ENCODE measurements at regions not wholly inside any gene's neighbourhood (a gene's known extent, or its start where the extent isn't known, plus 50 kb on each side); places are given as distances from the start of the nearest gene placed in this dataset.
"Not testable (repeated sequence)": the region's sequence is repeated elsewhere in the genome, so short reads cannot be mapped to it uniquely, and the experiment has no call there.

- ATAC-seq (no peak), DNase-seq (no peak)
- Mint-ChIP-seq H3K9me3 (no peaks in the 10 kb centered on the region), H3K4me3 (no peak overlapping the region), H3K4me1 (ENCODE audit: low read depth) (no peaks in the 10 kb centered on the region), H3K36me3 (ENCODE audit: insufficient read depth) (no peaks in the 10 kb centered on the region), H3K27me3 (ENCODE audit: low read depth) (peaks cover 7% of the 10 kb centered on the region)
Observed at GRCh38 chr10:2210088-2210487, 472.8 kb upstream of the ADARB2 start.

GRCh38 chr10:2208106-2208505, 470.8 kb upstream of the ADARB2 start:
- no peaks in the 10 kb centered on the region for H3K36me3 Mint-ChIP-seq (ENCODE audit: insufficient read depth)
- ATAC-seq (no peak), DNase-seq (no peak)
- H3K4me1 Mint-ChIP-seq (ENCODE audit: low read depth): no peaks in the 10 kb centered on the region
- H3K27me3 Mint-ChIP-seq (ENCODE audit: low read depth): peaks cover 7% of the 10 kb centered on the region
- H3K4me3 Mint-ChIP-seq: no peak overlapping the region
- H3K9me3 Mint-ChIP-seq: no peaks in the 10 kb centered on the region

- no peaks in the 10 kb centered on the region for H3K4me1 Mint-ChIP-seq (ENCODE audit: low read depth)
- DNase-seq (no peak), ATAC-seq (no peak)
- H3K4me3 Mint-ChIP-seq: no peak overlapping the region
- no peaks in the 10 kb centered on the region for H3K36me3 Mint-ChIP-seq (ENCODE audit: insufficient read depth)
- H3K9me3 Mint-ChIP-seq: no peaks in the 10 kb centered on the region
- peaks cover 7% of the 10 kb centered on the region for H3K27me3 Mint-ChIP-seq (ENCODE audit: low read depth)
Observed at GRCh38 chr10:2207246-2207922, 470.1 kb upstream of the ADARB2 start.

- ATAC-seq (no peak), DNase-seq (no peak)
- Mint-ChIP-seq H3K9me3 (no peaks in the 10 kb centered on the region), H3K36me3 (ENCODE audit: insufficient read depth) (no peaks in the 10 kb centered on the region), H3K4me1 (ENCODE audit: low read depth) (no peaks in the 10 kb centered on the region), H3K4me3 (no peak overlapping the region), H3K27me3 (ENCODE audit: low read depth) (peaks cover 7% of the 10 kb centered on the region)
Observed at GRCh38 chr10:2205406-2205805, 468.1 kb upstream of the ADARB2 start.

- no peak overlapping the region for H3K4me3 Mint-ChIP-seq
- H3K4me1 Mint-ChIP-seq (ENCODE audit: low read depth): no peaks in the 10 kb centered on the region
- no peaks in the 10 kb centered on the region for H3K36me3 Mint-ChIP-seq (ENCODE audit: insufficient read depth)
- H3K27me3 Mint-ChIP-seq (ENCODE audit: low read depth): peaks cover 5% of the 10 kb centered on the region
- DNase-seq: no peak
- ATAC-seq: no peak
- H3K9me3 Mint-ChIP-seq: peaks cover 4% of the 10 kb centered on the region
Observed at GRCh38 chr10:2202401-2202800, 465.1 kb upstream of the ADARB2 start.

- Mint-ChIP-seq H3K4me1 (ENCODE audit: low read depth) (no peaks in the 10 kb centered on the region), H3K36me3 (ENCODE audit: insufficient read depth) (no peaks in the 10 kb centered on the region), H3K4me3 (no peak overlapping the region), H3K9me3 (peaks cover 9% of the 10 kb centered on the region), H3K27me3 (ENCODE audit: low read depth) (peaks cover 5% of the 10 kb centered on the region)
- DNase-seq (no peak), ATAC-seq (no peak)
Observed at GRCh38 chr10:2201534-2202099, 464.3 kb upstream of the ADARB2 start.

GRCh38 chr10:2197663-2198062, 460.3 kb upstream of the ADARB2 start:
- Mint-ChIP-seq H3K9me3 (peaks cover 13% of the 10 kb centered on the region), H3K36me3 (ENCODE audit: insufficient read depth) (no peaks in the 10 kb centered on the region), H3K4me3 (no peak overlapping the region), H3K27me3 (ENCODE audit: low read depth) (peaks cover 7% of the 10 kb centered on the region), H3K4me1 (ENCODE audit: low read depth) (no peaks in the 10 kb centered on the region)
- ATAC-seq (no peak), DNase-seq (no peak)

GRCh38 chr10:2196272-2196671, 458.9 kb upstream of the ADARB2 start:
- Mint-ChIP-seq H3K9me3 (peaks cover 13% of the 10 kb centered on the region), H3K36me3 (ENCODE audit: insufficient read depth) (no peaks in the 10 kb centered on the region), H3K4me1 (ENCODE audit: low read depth) (no peaks in the 10 kb centered on the region), H3K27me3 (ENCODE audit: low read depth) (peaks cover 9% of the 10 kb centered on the region), H3K4me3 (no peak overlapping the region)
- ATAC-seq: no peak
- DNase-seq: no peak

GRCh38 chr10:2189356-2189755, 452.0 kb upstream of the ADARB2 start:
- not testable (repeated sequence) for H3K9me3 Mint-ChIP-seq; DNase-seq; H3K36me3 Mint-ChIP-seq (ENCODE audit: insufficient read depth); H3K4me1 Mint-ChIP-seq (ENCODE audit: low read depth); H3K4me3 Mint-ChIP-seq; H3K27me3 Mint-ChIP-seq (ENCODE audit: low read depth); ATAC-seq

- H3K4me1 Mint-ChIP-seq (ENCODE audit: low read depth): no peaks in the 10 kb centered on the region
- peaks cover 5% of the 10 kb centered on the region for H3K27me3 Mint-ChIP-seq (ENCODE audit: low read depth)
- H3K36me3 Mint-ChIP-seq (ENCODE audit: insufficient read depth): no peaks in the 10 kb centered on the region
- H3K9me3 Mint-ChIP-seq: peaks cover under 1% of the 10 kb centered on the region
- ATAC-seq (no peak), DNase-seq (no peak)
- no peak overlapping the region for H3K4me3 Mint-ChIP-seq
Observed at GRCh38 chr10:2188371-2188770, 451.0 kb upstream of the ADARB2 start.

GRCh38 chr10:2173327-2173726, 436.0 kb upstream of the ADARB2 start:
- Mint-ChIP-seq H3K9me3 (no peaks in the 10 kb centered on the region), H3K36me3 (ENCODE audit: insufficient read depth) (no peaks in the 10 kb centered on the region), H3K4me3 (no peak overlapping the region), H3K4me1 (ENCODE audit: low read depth) (no peaks in the 10 kb centered on the region), H3K27me3 (ENCODE audit: low read depth) (peaks cover 4% of the 10 kb centered on the region)
- ATAC-seq (no peak), DNase-seq (no peak)

- Mint-ChIP-seq H3K27me3 (ENCODE audit: low read depth) (peaks cover 3% of the 10 kb centered on the region), H3K36me3 (ENCODE audit: insufficient read depth) (no peaks in the 10 kb centered on the region), H3K4me3 (no peak overlapping the region), H3K9me3 (no peaks in the 10 kb centered on the region), H3K4me1 (ENCODE audit: low read depth) (no peaks in the 10 kb centered on the region)
- ATAC-seq (no peak), DNase-seq (no peak)
Observed at GRCh38 chr10:2165771-2166460, 428.6 kb upstream of the ADARB2 start.

GRCh38 chr10:2150288-2150687, 413.0 kb upstream of the ADARB2 start:
- H3K4me1 Mint-ChIP-seq (ENCODE audit: low read depth): no peaks in the 10 kb centered on the region
- ATAC-seq (no peak), DNase-seq (no peak)

GRCh38 chr10:2145926-2146478, 408.7 kb upstream of the ADARB2 start:
- H3K4me1 Mint-ChIP-seq (ENCODE audit: low read depth): no peaks in the 10 kb centered on the region
- no peaks in the 10 kb centered on the region for H3K9me3 Mint-ChIP-seq
- no peaks in the 10 kb centered on the region for H3K36me3 Mint-ChIP-seq (ENCODE audit: insufficient read depth)
- H3K4me3 Mint-ChIP-seq: no peak overlapping the region
- H3K27me3 Mint-ChIP-seq (ENCODE audit: low read depth): peaks cover 2% of the 10 kb centered on the region
- no peak for ATAC-seq
- no peak for DNase-seq

More at GRCh38 chr10:2150288-2150687, 413.0 kb upstream of the ADARB2 start:
- Mint-ChIP-seq H3K36me3 (ENCODE audit: insufficient read depth) (no peaks in the 10 kb centered on the region), H3K4me3 (no peak overlapping the region), H3K9me3 (no peaks in the 10 kb centered on the region), H3K27me3 (ENCODE audit: low read depth) (peaks cover 5% of the 10 kb centered on the region)

- Mint-ChIP-seq H3K36me3 (ENCODE audit: insufficient read depth) (no peaks in the 10 kb centered on the region), H3K4me3 (no peak overlapping the region), H3K27me3 (ENCODE audit: low read depth) (peaks cover 2% of the 10 kb centered on the region), H3K4me1 (ENCODE audit: low read depth) (no peaks in the 10 kb centered on the region), H3K9me3 (no peaks in the 10 kb centered on the region)
- no peak for DNase-seq
- no peak for ATAC-seq
Observed at GRCh38 chr10:2145491-2145890, 408.2 kb upstream of the ADARB2 start.

All from activated T-cell treated with anti-CD3 and anti-CD28 coated beads, Interleukin-2, amount 50 U/mL, for 4 hours (primary cell).